HG02623 (cell line): ENCODE measurements at regions not wholly inside any gene's neighbourhood (a gene's known extent, or its start where the extent isn't known, plus 50 kb on each side); places are given as distances from the start of the nearest gene placed in this dataset.
"Not testable (repeated sequence)": the region's sequence is repeated elsewhere in the genome, so short reads cannot be mapped to it uniquely, and the experiment has no call there.

Experiments used
- ATAC-seq: cut with Tn5 transposase; IDR thresholded peaks from one replicate; pipeline ENCODE4 v1.9.1; 2021; ENCODE audit warnings: moderate library complexity; ENCODE audit not compliant: unreplicated experiment

DNA sequence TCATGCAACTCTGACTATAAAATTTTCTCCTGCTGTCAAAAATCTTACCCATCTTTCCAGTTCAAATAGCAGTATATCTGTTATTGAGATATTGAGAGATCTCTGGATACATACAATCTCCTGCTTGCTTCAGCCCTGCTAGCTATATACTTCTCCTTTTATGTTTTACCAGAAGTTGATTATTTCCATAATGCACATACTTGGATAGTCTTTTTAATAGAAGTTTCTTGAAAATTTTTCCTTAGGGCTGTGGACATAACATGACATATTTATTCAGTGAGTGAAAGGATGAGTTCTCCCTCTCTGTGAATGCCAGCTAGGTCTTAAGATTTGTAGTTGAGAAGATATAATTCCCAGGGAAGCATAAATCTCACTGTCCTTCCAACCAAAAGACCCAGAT, 234.1 kb upstream of the NR3C2 start:
- ATAC-seq = no peak

DNA sequence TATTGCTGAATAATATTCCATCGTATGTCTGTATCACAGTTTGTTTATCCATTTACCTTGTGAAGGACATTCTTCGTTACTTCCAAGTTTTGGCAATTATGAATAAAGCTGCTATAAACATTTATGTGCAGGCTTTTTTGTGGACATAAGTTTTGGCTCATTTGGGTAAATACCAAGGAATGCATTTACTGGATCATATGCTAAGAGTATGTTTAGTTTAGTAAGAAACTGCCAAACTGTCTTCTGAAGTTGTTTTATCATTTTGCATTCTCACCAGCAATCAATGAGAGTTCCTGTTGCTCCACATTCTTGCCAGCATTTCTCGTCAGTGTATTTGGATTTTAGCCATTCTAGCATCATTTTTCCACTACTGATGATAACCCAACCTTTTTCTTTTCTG, 232.7 kb upstream of the NR3C2 start:
- ATAC-seq = no peak

DNA sequence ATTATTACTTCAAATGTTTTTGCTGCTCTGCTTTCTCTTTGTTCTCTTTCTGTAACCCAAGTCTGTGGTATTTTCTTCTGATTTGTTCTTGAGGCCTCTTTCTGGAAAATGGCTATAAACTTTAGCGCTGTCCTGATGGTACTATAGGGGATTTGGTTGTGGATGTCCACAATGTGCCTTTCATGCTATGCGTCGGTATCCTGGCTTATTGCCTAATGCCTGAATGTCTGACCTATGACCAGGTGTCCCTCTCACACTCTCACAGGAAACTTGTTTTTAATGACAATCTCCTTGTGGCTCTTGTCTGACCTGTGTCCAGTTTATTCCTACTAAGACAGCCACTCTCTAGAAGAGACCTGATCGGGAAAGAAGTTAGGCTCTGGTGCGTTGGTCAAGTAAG, 222.4 kb upstream of the NR3C2 start:
- ATAC-seq = no peak

DNA sequence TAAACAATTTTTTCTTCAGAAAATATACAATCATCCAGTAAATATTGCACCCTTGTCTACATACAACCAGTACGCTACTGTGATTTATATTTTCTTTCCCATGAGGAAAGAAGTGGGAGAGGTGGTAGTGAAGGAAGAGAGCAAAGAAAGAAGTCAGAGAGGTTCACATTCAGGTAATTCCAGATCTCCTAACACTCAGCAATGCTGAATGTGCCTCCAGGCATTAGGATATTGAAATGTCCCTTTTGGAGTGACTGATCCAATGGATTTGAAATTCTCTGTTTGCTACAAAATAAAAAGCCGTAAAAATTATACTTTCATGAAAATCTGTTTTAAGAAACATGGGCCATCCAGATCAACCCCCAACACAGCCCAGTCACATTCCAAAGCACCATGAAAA, 211.9 kb upstream of the NR3C2 start:
- no peak for ATAC-seq

DNA sequence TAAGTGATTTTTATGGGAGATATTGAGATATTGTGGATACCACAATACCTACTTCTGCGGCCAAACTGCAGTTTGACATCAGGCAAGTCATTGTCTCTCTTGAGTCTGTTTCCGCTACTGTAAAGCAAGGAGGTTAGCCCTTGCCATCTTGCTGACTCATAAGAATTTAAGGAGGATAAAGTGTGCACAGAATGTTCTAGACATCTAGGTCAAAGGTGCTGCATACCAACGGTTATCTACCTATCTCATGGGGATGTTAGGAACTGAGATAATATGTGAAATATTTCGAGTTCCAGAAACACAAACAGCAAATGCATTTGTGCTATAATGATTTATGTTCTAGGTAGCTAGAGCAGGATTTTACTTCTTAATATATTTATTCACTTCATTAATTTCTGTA, 211.5 kb upstream of the NR3C2 start:
- no peak for ATAC-seq

DNA sequence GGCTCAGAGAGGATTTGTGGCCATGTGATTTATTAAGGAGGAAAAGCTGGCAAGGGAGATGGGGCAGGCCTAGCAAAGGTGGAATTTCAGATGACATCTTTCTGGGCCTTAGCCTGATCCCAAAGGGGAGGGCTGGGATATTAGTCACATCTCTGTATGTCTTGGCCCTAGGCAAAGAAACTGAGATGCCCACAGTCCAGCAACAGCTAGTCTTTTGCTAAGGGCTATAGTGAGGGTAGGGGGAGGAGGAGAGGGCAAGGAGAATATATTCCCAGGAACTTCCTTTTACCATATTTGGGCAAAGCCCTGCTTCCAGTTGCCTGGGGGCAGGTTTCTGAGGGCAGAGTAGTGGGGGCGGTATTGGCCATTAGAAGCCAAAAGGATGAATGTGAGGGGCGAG, 209.8 kb upstream of the NR3C2 start:
- ATAC-seq = no peak

DNA sequence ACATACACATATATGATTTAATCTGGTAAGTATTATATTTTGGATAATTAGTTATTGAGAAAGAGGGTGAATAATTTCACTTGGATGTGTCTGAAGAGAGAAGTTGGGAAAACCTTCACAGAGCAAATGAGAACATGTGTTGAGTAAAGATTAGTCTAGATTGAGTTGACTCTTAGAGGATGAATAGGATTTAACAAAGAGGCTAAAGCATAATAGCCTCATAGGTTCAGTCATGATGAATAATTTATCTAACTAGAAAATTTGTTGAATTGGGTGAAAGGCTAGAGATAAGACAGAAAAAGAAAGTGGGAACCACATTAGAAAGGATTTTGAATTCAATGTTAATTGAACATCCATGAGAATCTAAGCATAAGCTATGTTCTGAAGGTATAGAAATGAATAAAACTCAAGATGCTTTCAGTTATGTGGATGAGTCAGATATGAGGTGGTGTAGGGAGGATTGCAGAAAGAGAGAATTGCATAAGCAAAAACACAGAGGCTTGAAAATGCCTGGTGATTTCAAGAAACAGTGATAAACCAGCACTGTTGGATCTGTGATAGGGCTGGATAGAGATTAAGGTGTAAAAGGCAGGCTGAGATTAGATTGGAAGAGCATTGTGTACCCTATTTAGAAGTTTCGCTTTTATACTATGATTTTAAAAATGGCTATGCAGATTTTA, 207.6 kb upstream of the NR3C2 start:
- ATAC-seq = no peak

DNA sequence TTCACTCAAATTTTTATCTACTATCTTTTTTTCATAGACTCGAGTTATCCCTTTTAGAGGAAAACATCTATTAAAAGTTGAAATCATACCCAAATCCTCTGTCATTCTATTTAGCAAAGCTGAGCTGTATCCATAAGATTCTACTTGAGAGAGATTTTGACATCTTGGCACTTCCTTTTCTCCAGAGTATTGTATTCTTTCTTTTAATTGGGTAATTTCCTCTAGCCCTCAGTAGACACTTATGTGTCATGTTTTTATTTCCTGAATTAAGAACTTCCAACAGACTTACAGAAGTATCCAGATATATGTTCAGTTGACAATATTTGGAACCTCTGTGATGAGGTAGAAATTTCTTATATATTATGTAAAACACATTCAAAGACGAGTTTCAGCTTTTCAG, 201.6 kb upstream of the NR3C2 start:
- no peak for ATAC-seq

DNA sequence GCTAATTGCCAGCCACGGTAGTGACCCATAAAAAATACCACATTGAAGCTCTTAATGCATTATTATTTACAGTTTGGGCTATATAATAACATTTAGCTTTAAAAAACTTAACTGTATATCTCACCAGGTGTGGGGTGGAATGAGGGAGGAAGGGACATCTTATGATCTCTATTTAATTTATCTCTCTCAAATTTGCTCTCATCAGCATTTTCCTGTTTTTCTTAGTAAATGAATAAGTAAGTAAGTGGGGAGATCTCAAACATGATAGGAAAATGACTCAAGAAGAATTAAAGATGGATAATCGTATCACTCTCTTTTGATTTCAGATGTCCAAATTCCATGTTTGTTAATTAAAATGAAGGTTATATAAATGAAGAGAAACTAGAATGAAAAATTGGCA, 200.7 kb upstream of the NR3C2 start:
- ATAC-seq = no peak

DNA sequence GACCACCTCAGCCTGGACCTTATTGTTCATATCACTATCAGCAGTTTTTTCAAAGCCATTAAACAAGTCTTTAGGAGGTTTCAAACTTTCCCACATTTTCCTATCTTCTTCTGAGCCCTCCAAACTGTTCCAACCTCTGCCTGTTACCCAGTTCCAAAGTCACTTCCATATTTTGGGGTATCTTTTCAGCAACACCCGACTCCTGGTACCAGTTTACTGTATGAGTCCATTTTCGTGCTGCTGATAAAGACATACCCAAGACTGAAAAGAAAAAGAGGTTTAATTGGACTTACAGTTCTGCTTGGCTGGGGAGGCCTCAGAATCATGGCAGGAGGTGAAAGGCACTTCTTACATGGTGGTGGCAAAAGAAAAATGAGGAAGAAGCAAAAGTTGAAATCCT, 195.9 kb upstream of the NR3C2 start:
- ATAC-seq = not testable (repeated sequence)

DNA sequence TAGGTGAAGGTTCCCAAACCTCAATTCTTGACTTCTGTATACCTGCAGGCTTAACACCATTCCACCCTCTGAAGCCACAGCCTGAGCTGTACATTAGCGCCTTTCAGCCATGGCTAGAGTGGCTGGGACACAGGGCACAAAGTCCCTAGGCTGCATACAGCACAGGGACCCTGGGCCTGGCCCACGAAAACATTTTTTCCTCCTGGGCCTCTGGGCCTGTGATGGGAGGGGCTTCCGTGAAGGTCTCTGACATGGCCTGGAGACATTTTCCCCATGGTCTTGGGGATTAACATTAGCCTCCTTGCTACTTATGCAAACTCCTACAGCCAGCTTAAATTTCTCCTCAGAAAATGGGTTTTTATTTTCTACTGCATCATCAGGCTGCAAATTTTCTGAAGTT, 195.2 kb upstream of the NR3C2 start:
- not testable (repeated sequence) for ATAC-seq

DNA sequence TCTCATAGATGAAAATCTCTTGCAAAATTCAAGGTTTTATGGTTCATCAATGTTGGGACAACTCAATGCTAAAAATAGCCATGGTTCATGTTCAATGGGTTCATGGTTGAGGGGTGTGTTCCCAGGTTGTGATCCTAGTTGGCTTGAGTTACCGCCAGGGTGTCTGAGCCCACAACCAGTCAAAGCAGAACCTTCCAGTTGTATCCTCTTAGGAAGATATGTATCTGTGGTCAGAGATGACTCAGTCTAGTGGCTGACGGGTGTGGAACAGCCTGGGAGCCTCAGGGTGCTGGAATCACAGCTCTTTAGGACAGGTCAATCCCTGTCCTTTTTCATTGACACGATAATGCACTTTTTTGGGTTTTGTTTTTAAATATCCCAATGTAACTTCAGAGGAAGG, 192.3 kb upstream of the NR3C2 start:
- no peak for ATAC-seq

DNA sequence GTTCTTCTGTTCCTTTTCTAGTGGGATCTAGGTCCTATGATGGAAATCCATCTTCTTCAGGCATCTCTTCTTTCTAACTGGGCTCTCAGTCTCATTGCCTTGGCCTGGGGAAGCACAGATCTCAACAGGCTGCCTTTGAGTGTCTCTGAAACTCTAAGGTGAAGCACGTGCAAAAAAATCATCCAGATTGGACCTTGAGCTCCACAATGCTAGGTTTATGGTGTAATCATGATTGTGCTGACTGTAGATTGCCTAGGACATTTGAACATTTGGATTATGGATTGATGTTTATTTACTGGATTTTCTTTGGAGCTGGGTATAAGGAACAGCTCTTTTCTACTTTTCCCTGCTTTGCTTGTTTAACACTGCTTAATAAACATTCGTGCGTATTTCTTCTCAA, 191.5 kb upstream of the NR3C2 start:
- no peak for ATAC-seq

DNA sequence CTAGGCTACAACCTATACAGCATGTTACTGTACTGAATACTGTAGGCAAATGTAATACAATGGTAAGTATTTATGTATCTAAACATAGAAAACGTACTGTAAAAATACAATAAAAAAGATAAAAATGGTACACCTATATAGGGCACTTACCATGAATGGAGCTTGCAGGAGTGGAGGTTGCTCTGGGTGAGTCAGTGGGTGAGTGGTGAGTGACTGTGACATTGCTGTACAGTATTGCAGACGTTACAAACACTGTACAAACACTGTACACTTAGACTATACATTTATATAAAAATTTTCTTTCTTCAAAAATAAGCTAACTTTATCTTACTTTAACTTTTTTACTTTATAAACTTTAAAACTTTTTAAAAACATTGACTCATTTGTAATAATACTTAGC, 190.3 kb upstream of the NR3C2 start:
- no peak for ATAC-seq

DNA sequence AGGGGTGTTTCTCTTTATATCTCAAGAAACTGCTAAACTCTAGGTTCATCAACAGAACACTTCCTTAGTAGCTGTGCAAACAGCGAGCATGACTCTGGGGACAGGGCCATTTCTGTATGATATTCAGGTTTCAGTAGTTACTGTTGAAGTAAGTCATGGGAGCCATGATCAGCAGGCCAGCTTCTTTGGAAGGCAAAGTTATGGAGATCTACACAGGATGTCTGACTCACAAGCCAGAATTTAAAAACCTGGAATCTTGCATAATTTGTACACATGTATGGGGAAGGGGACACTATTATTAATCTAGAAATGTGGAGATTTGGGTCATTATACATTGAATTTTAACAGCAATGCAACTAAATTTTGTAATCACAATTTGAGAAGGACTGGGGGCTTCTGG, 187.8 kb upstream of the NR3C2 start:
- no peak for ATAC-seq

DNA sequence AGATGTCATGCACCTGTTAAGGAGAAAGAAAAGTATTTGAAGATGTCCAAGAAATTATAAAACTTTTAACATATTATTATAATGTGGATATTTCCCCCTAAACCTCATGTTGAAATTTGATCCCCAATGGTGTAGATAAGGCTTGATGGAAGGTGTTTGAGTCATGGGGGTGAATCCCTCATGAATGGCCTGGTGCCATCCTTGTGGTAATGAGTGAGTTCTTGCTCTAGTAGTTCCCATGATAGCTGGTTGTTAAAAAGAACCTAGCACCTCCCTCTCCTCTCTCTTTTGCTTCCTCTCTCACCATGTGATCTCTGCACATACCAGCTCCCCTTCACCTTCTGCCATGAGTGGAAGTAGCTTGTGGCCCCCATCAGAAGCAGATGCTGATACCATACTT, 176.6 kb upstream of the NR3C2 start:
- ATAC-seq = no peak

DNA sequence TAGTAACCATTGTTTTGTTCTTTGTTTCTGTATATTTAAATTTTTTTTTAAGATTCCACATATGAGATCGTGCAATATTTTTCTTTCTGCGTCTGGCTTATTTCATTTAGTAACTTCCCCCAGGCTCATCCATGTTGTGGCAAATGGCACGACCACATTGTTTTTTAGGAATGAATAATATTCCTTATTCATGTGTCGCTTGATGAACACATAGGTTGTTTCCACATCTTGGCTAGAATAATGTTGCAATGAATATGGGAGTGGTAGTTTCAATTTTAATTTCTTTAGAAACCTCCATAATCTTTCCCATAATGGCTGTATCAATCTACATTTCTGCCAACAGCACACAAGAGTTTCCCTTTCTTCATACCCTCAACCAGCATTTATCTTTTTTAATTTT, 166.8 kb upstream of the NR3C2 start:
- no peak for ATAC-seq

DNA sequence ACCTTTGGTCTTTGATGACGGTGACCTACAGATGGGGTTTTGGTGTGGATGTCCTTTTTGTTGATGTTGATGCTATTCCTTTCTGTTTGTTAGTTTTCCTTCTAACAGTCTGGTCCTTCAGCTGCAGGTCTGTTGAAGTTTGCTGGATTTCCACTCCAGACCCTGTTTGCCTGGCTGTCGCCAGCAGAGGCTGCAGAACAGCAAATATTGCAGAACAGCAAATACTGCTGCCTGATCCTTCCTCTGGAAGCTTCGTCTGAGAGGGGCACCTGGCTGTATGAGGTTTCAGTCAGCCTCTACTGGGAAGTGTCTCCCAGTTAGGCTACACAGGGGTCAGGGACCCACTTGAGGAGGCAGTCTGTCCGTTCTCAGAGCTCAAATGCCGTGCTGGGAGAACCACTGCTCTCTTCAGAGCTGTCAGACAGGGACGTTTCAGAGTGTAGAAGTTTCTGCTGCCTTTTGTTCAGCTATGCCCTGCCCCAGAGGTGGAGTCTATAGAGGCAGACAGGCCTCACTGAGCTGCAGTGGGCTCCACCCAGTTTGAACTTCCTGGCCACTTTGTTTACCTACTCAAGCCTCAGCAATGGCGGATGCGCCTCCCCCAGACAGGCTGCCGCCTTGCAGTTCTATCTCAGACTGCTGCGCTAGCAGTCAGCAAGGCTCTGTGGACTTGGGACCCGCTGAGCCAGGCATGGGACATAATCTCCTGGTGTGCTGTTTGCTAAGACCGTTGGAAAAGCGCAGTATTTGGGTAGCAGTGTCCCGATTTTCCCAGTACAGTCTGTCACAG, 156.4 kb upstream of the NR3C2 start:
- not testable (repeated sequence) for ATAC-seq

DNA sequence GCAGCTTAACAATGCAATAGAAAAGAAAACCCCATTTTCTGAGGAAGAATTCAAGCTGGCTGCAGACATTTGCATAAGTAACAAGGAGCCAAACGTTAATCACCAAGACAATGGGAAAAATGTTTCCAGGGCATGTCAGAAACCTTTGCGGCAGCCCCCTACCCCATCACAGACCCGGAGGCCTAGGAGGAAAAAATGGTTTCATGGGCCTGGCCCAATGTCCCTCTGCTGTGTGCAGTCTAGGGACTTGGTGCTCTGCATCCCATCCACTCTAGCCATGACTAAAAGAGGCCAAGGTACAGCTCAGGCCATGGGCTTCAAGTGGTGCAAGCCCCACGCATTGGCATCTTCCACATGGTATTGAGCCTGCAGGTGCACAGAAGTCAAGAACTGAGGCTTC, 147.0 kb upstream of the NR3C2 start:
- no peak for ATAC-seq

DNA sequence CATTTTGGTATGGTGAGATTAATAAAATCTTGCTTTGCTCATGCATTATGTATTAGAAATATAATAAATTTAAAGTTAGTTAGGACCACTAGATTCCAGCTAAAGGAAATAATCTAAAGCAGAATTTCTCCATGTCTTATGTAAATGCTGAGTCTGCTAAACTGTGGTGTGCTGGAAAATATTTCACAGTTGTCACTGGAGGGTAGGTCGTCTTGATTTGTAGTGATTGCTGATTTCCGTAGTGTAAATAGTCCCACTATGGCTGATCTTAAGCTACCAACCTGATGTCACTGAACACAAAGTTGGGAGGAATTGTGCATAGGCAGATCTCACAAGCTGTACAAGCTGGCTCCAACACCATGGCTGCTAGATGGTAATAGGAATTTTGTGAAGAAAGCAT, 133.4 kb upstream of the NR3C2 start:
- ATAC-seq = no peak

DNA sequence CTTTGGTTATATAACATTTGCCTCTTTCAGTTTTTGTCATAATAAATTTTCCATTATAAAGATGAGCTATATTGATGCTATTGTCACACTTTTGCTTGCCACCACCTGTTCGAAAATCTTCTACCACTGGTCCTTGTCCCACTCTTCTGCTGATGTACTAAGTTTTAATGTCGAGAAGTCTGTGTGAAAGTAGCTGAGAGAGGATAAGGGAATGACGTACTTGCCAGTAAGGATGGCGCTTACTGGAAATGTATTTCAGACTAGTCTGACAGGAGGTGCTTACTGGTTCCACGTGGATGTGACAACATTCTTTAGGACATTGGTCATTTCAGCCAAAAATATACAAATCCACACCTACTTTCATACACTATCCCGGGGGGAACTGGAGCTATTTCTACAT, 132.7 kb upstream of the NR3C2 start:
- no peak for ATAC-seq

DNA sequence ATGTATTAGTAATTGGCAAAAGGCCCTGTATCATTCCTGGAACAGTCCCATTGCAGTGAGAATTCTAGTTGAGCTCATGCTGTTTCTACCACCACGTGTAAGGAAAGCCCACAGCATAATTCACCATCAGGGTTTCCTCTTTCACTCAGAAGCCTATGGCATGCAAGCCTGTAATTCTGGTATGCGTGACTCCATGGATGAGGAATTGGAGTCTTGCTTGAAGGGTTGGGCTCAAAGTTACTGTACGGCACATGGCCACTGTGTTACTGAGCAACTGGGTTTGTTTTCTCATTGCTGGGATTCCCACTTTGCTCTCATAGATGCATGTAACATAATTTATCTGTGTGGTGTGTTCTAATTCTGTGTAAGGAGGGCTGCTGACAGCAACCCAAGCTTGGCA, 132.3 kb upstream of the NR3C2 start:
- ATAC-seq = no peak

DNA sequence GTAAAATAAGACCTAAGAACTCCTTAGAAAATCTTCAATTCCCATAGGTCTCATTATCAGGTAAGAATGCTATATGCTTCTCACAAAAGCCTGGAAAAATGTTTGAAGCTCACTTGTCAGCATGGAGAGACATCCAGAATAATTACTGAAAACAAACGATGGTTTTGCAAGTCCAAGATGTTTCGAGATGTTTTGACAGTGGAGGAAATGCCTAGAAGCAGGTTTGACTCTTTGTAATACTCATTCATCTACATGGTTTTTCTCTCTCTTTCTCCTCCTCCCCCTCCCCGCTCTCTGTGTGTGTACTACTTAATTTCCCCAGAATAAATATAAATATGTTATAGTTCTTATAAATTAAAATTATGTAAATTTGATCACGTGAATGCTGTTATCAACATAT, 131.9 kb upstream of the NR3C2 start:
- ATAC-seq = no peak
